Trophoblast cell (in vitro differentiated cells and primary cell): ENCODE measurements at regions not wholly inside any gene's neighbourhood (a gene's known extent, or its start where the extent isn't known, plus 50 kb on each side); places are given as distances from the start of the nearest gene placed in this dataset.
"Not testable (repeated sequence)": the region's sequence is repeated elsewhere in the genome, so short reads cannot be mapped to it uniquely, and the experiment has no call there.

Experiments
- DNase-seq, 2 donors: peaks; one replicate each; pipeline ENCODE4 v3.0.0-alpha.2; 2016
- H2AFZ ChIP-seq: 2 replicates; pipeline ENCODE4 v1.6.1; 2013; ENCODE audit warnings: low read length, moderate library complexity, mild to moderate bottlenecking; ENCODE audit not compliant: insufficient read depth, poor library complexity
- H2AK5ac ChIP-seq: 2 replicates; pipeline ENCODE4 v1.6.1; 2013; ENCODE audit warnings: mild to moderate bottlenecking, low read length
- H2BK120ac ChIP-seq: 2 replicates; pipeline ENCODE4 v1.6.1; 2013; ENCODE audit warnings: low read length, mild to moderate bottlenecking, moderate library complexity; ENCODE audit not compliant: insufficient read depth, poor library complexity
- H2BK12ac ChIP-seq: 2 replicates; pipeline ENCODE4 v1.6.1; 2013; ENCODE audit warnings: mild to moderate bottlenecking, low read length, moderate library complexity
- H2BK5ac ChIP-seq: 2 replicates; pipeline ENCODE4 v1.6.1; 2013; ENCODE audit warnings: low read length, low read depth, moderate library complexity, mild to moderate bottlenecking; ENCODE audit not compliant: poor library complexity
- H3K14ac ChIP-seq: 2 replicates; pipeline ENCODE4 v1.6.1; 2013; ENCODE audit warnings: mild to moderate bottlenecking, low read length
- H3K18ac ChIP-seq: 2 replicates; pipeline ENCODE4 v1.6.1; 2013; ENCODE audit warnings: mild to moderate bottlenecking, low read length
- H3K23ac ChIP-seq: 2 replicates; pipeline ENCODE4 v1.6.1; 2013; ENCODE audit warnings: low read length
- H3K27ac ChIP-seq: 2 replicates; pipeline ENCODE4 v1.5.1; 2013; ENCODE audit warnings: low read depth, mild to moderate bottlenecking, inconsistent platforms, low read length, moderate library complexity
- H3K27me3 ChIP-seq: 2 replicates; pipeline ENCODE4 v1.6.1; 2013; ENCODE audit warnings: inconsistent platforms, mild to moderate bottlenecking, low read length, moderate library complexity; ENCODE audit not compliant: insufficient read depth
- H3K36me3 ChIP-seq, 2 experiments: 1 replicate in 1 of 2; 2 replicates in 1 of 2; pipeline ENCODE4 v1.6.1; 2013; ENCODE audit warnings: low read length in 2 of 2, mild to moderate bottlenecking in 2 of 2, moderate library complexity in 1 of 2; ENCODE audit not compliant: insufficient read depth in 2 of 2, control insufficient read depth in 1 of 2
- H3K4ac ChIP-seq: 2 replicates; pipeline ENCODE4 v1.6.1; 2013; ENCODE audit warnings: low read depth, mild to moderate bottlenecking, low read length, moderate library complexity
- H3K4me1 ChIP-seq, 2 experiments: 1 replicate in 1 of 2; 2 replicates in 1 of 2; pipeline ENCODE4 v1.6.1; 2013; ENCODE audit warnings: low read length in 2 of 2, mild to moderate bottlenecking in 2 of 2, moderate library complexity in 1 of 2; ENCODE audit not compliant: insufficient read depth in 2 of 2, control insufficient read depth in 1 of 2
- H3K4me2 ChIP-seq: 2 replicates; pipeline ENCODE4 v1.6.1; 2013; ENCODE audit warnings: inconsistent platforms, mild to moderate bottlenecking, low read length, moderate library complexity
- H3K4me3 ChIP-seq: 2 replicates; pipeline ENCODE4 v1.5.1; 2013; ENCODE audit warnings: mild to moderate bottlenecking, low read depth, low read length, inconsistent platforms
- H3K79me1 ChIP-seq: one replicate; pipeline ENCODE4 v1.6.1; 2013; ENCODE audit warnings: low read length
- H3K79me2 ChIP-seq: 2 replicates; pipeline ENCODE4 v1.6.1; 2013; ENCODE audit warnings: low read length, mild to moderate bottlenecking; ENCODE audit not compliant: control insufficient read depth, insufficient read depth, poor library complexity
- H3K9ac ChIP-seq: 2 replicates; pipeline ENCODE4 v1.6.1; 2013; ENCODE audit warnings: mild to moderate bottlenecking, low read length
- H3K9me3 ChIP-seq: 2 replicates; pipeline ENCODE4 v1.6.1; 2013; ENCODE audit warnings: low read depth, mild to moderate bottlenecking, control low read depth, inconsistent platforms, low read length; ENCODE audit not compliant: insufficient read depth
- H4K12ac ChIP-seq: 2 replicates; pipeline ENCODE4 v1.6.1; 2013; ENCODE audit warnings: low read depth, mild to moderate bottlenecking, low read length, moderate library complexity
- H4K8ac ChIP-seq: 2 replicates; pipeline ENCODE4 v1.6.1; 2013; ENCODE audit warnings: low read depth, mild to moderate bottlenecking, low read length, moderate library complexity
- H4K91ac ChIP-seq: one replicate; pipeline ENCODE4 v1.6.1; 2013; ENCODE audit warnings: low read depth, mild to moderate bottlenecking, low read length, moderate library complexity
- WGBS: extraction: QIAGEN DNeasy Blood & Tissue Kit; methylation state at CpG from one replicate; pipeline ENCODE4 v1.1.7; 2013; ENCODE audit warnings: missing lambda C conversion rate; ENCODE audit not compliant: insufficient read length, insufficient coverage; ENCODE audit errors: extremely low coverage; 5-methylcytosine and 5-hydroxymethylcytosine counted together

GRCh38 chr4:188740791-188741190 lies 601.5 kb downstream of the TRIML1 start:
- H3K27me3 ChIP-seq, H2BK120ac ChIP-seq, H3K14ac ChIP-seq, H3K18ac ChIP-seq, H2AFZ ChIP-seq, H3K79me1 ChIP-seq, H3K9ac ChIP-seq, H3K4me3 ChIP-seq, H4K12ac ChIP-seq, H3K23ac ChIP-seq, H4K8ac ChIP-seq, H3K4me2 ChIP-seq, H3K36me3 ChIP-seq, H4K91ac ChIP-seq, H3K79me2 ChIP-seq, H2BK5ac ChIP-seq, H3K27ac ChIP-seq, DNase-seq, H2AK5ac ChIP-seq, H3K4me1 ChIP-seq, H2BK12ac ChIP-seq, H3K4ac ChIP-seq, H3K9me3 ChIP-seq: not testable (repeated sequence)
- no CpG with 5 or more reads among the region's 1 CpG for WGBS

DNA sequence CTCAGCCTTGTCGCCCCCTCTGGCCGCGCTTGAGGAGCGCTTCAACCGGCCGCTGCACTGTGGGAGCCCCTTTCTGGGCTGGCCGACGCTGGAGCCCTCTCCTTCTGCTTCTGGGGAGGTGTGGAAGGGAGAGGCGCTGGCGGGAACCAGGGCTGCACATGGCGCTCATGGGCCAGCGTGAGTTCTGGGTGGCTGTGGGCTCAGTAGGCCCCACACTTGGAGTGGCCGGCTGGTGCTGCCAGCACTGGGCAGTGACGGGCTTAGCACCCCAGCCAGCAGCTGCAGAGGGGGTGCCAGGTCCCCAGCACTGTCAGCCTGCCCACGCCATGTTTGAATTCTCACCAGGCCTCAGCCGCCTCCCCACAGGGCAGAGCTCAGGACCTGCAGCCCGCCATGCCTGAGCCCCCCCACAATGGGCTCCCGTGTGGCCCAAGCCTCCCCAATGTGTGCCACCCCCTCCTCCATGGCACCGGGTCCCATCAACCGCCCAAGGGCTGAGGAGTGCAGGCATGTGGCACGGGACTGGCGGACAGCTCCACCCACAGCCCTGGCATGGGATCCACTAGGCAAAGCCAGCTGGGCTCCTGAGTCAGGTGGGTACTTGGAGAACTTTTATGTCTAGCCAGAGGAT lies 615.2 kb downstream of the TRIML1 start:
- Histone ChIP-seq H3K79me2 (no peaks in the 10 kb centered on the region), H3K14ac (no peak overlapping the region), H2AFZ (no peak overlapping the region), H3K4ac (no peak overlapping the region), H3K27ac (no peak overlapping the region), H3K23ac (no peak overlapping the region), H2BK120ac (no peak overlapping the region), H4K12ac (no peak overlapping the region), H2AK5ac (no peak overlapping the region), H3K79me1 (no peaks in the 10 kb centered on the region), H3K4me1 (no peaks in the 10 kb centered on the region), H3K9ac (no peak overlapping the region), H3K18ac (no peak overlapping the region), H3K4me3 (no peak overlapping the region), H4K8ac (no peak overlapping the region), H3K36me3 (no peaks in the 10 kb centered on the region), H2BK5ac (no peak overlapping the region), H3K9me3 (peaks cover 7% of the 10 kb centered on the region), H2BK12ac (no peak overlapping the region), H3K4me2 (no peak overlapping the region), H4K91ac (no peak overlapping the region), H3K27me3 (no peaks in the 10 kb centered on the region)
- no peak for DNase-seq
- no CpG with 5 or more reads among the region's 22 CpGs for WGBS

DNA sequence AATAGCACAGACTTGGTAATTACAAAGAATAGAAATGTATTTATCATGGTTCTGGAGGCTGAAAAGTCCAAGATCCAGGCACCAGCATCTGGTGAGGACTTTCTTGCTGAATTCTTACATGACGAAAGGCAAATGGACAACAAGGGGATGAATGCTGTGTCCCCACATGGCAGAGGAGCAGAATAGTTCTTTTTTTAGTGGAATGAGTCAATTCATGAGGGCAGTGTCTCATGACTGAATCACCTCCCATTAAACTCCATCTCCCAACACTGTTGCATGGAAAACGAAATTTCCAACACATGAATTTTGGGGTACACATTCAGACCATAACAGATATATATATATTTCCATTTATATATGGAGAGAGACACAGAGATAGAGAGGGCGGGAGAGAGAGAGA lies 628.3 kb downstream of the TRIML1 start:
- H3K27me3 ChIP-seq: no peaks in the 10 kb centered on the region
- H3K18ac ChIP-seq: no peak overlapping the region
- H3K4me1 ChIP-seq: no peaks in the 10 kb centered on the region
- no peaks in the 10 kb centered on the region for H3K36me3 ChIP-seq
- H2AK5ac ChIP-seq: no peak overlapping the region
- H3K79me2 ChIP-seq: no peaks in the 10 kb centered on the region
- no peak overlapping the region for H4K91ac ChIP-seq
- H4K12ac ChIP-seq: no peak overlapping the region
- no peak overlapping the region for H3K4ac ChIP-seq
- H3K9me3 ChIP-seq: no peaks in the 10 kb centered on the region
- H2BK120ac ChIP-seq: no peak overlapping the region
- H3K27ac ChIP-seq: no peak overlapping the region
- no peak overlapping the region for H2AFZ ChIP-seq
- WGBS: no CpG with 5 or more reads among the region's 3 CpGs
- H3K4me3 ChIP-seq: no peak overlapping the region
- H3K9ac ChIP-seq: no peak overlapping the region
- H3K14ac ChIP-seq: no peak overlapping the region
- no peak overlapping the region for H3K4me2 ChIP-seq
- H2BK12ac ChIP-seq: no peak overlapping the region
- H2BK5ac ChIP-seq: no peak overlapping the region
- no peak for DNase-seq
- no peak overlapping the region for H3K23ac ChIP-seq
- no peaks in the 10 kb centered on the region for H3K79me1 ChIP-seq
- H4K8ac ChIP-seq: no peak overlapping the region

- no CpG with 5 or more reads among the region's 4 CpGs for WGBS
- no peak overlapping the region for H2BK120ac ChIP-seq
- no peak overlapping the region for H2AFZ ChIP-seq
- no peaks in the 10 kb centered on the region for H3K79me2 ChIP-seq
- no peak overlapping the region for H4K91ac ChIP-seq
- no peak overlapping the region for H3K27ac ChIP-seq
- H2AK5ac ChIP-seq: no peak overlapping the region
- H3K4ac ChIP-seq: no peak overlapping the region
- peaks cover 4% of the 10 kb centered on the region for H3K9me3 ChIP-seq
- H3K14ac ChIP-seq: no peak overlapping the region
- DNase-seq: no peak
- no peaks in the 10 kb centered on the region for H3K27me3 ChIP-seq
- H3K4me1 ChIP-seq: no peaks in the 10 kb centered on the region
- H2BK12ac ChIP-seq: no peak overlapping the region
- no peak overlapping the region for H3K4me2 ChIP-seq
- H3K79me1 ChIP-seq: no peaks in the 10 kb centered on the region
- H4K12ac ChIP-seq: no peak overlapping the region
- no peak overlapping the region for H4K8ac ChIP-seq
- no peak overlapping the region for H3K23ac ChIP-seq
- H3K9ac ChIP-seq: no peak overlapping the region
- H3K4me3 ChIP-seq: no peak overlapping the region
- H3K36me3 ChIP-seq: no peaks in the 10 kb centered on the region
- H2BK5ac ChIP-seq: no peak overlapping the region
- no peak overlapping the region for H3K18ac ChIP-seq
Observed at GRCh38 chr4:188778905-188779304, 639.7 kb downstream of the TRIML1 start.
